MM.1S (cell line): ENCODE measurements at regions not wholly inside any gene's neighbourhood (a gene's known extent, or its start where the extent isn't known, plus 50 kb on each side); places are given as distances from the start of the nearest gene placed in this dataset.

Experiments
- DNase-seq: peaks from one replicate; pipeline ENCODE4 v3.0.0-alpha.2; 2015
- H2AFZ ChIP-seq: fragments of 300-600 bp; sonication (generic); 2 replicates; pipeline ENCODE4 v1.6.0; 2016; ENCODE audit warnings: antibody characterized with exemption, low read length
- H3F3A ChIP-seq: fragments of 300-600 bp; sonication (generic); 2 replicates; pipeline ENCODE4 v1.6.1; 2016; ENCODE audit warnings: mild to moderate bottlenecking, antibody characterized with exemption, low read length, moderate library complexity, mixed read lengths; ENCODE audit not compliant: insufficient read depth
- H3K27ac ChIP-seq: fragments of 300-600 bp; sonication (generic); 2 replicates; pipeline ENCODE4 v1.5.1; 2016; ENCODE audit warnings: mild to moderate bottlenecking, low read length
- H3K27me3 ChIP-seq: fragments of 300-600 bp; sonication (generic); replicated peaks from 2 replicates; pipeline ENCODE4 v1.6.0; 2016; ENCODE audit warnings: low read length; ENCODE audit not compliant: insufficient read depth
- H3K36me3 ChIP-seq: fragments of 300-600 bp; sonication (generic); replicated peaks from 2 replicates; pipeline ENCODE4 v1.6.1; 2016; ENCODE audit warnings: mild to moderate bottlenecking, low read length, mixed read lengths; ENCODE audit not compliant: insufficient read depth
- H3K4me1 ChIP-seq: fragments of 300-600 bp; sonication (generic); 2 replicates; pipeline ENCODE4 v1.6.1; 2016; ENCODE audit warnings: low read length, mixed read lengths
- H3K4me2 ChIP-seq: fragments of 300-600 bp; sonication (generic); 2 replicates; pipeline ENCODE4 v1.6.0; 2016; ENCODE audit warnings: low read depth, low read length
- H3K4me3 ChIP-seq: fragments of 300-600 bp; sonication (generic); 2 replicates; pipeline ENCODE4 v1.5.1; 2016; ENCODE audit warnings: low read length, mixed read lengths
- H3K79me2 ChIP-seq: fragments of 300-600 bp; sonication (generic); 2 replicates; pipeline ENCODE4 v1.6.1; 2016; ENCODE audit warnings: mixed run types, low read length, mixed read lengths
- H3K9ac ChIP-seq: fragments of 300-600 bp; sonication (generic); 2 replicates; pipeline ENCODE4 v1.6.1; 2016; ENCODE audit warnings: low read length, mixed read lengths
- H3K9me2 ChIP-seq: fragments of 300-600 bp; sonication (generic); replicated peaks from 2 replicates; pipeline ENCODE4 v1.6.1; 2016; ENCODE audit warnings: mild to moderate bottlenecking, low read length, mixed read lengths; ENCODE audit not compliant: insufficient read depth
- H3K9me3 ChIP-seq: fragments of 300-600 bp; sonication (generic); replicated peaks from 2 replicates; pipeline ENCODE4 v1.6.1; 2016; ENCODE audit warnings: mild to moderate bottlenecking, low read length, mixed read lengths; ENCODE audit not compliant: insufficient read depth
- H4K20me1 ChIP-seq: fragments of 300-600 bp; sonication (generic); 2 replicates; pipeline ENCODE4 v1.6.1; 2016; ENCODE audit warnings: mild to moderate bottlenecking, low read length, moderate library complexity, mixed read lengths; ENCODE audit not compliant: insufficient read depth
- CTCF ChIP-seq: fragments of 300-600 bp; sonication (generic); IDR thresholded peaks from 2 replicates; pipeline ENCODE4 v1.5.1; 2016; ENCODE audit warnings: antibody characterized with exemption, low read length, mixed read lengths
- EZH2 ChIP-seq: fragments of 300-600 bp; sonication (generic); optimal IDR thresholded peaks from 2 replicates; pipeline ENCODE3; 2017; ENCODE audit warnings: low read depth, mild to moderate bottlenecking, antibody characterized with exemption, low read length, mixed read lengths
- EZH2phosphoT487 ChIP-seq: fragments of 300-600 bp; sonication (generic); IDR thresholded peaks from 2 replicates; pipeline ENCODE4 v1.6.1; 2018; ENCODE audit warnings: antibody characterized with exemption, low read length

GRCh38 chr2:172249334-172249733, 146.6 kb upstream of the DLX2 start:
- no peak for DNase-seq
- no peak overlapping the region for H3K27ac ChIP-seq
- H3K27me3 ChIP-seq = no peaks in the 10 kb centered on the region
- TF ChIP-seq EZH2 (no peak), EZH2phosphoT487 (no peak), CTCF (no peak)
- no peaks in the 10 kb centered on the region for H3K36me3 ChIP-seq
- no peaks in the 10 kb centered on the region for H3K9me3 ChIP-seq
- H3K79me2 ChIP-seq = no peaks in the 10 kb centered on the region
- H4K20me1 ChIP-seq = no peaks in the 10 kb centered on the region
- H2AFZ ChIP-seq = no peak overlapping the region
- H3K4me3 ChIP-seq = no peak overlapping the region
- no peak overlapping the region for H3K4me2 ChIP-seq
- no peak overlapping the region for H3K9ac ChIP-seq
- no peaks in the 10 kb centered on the region for H3K4me1 ChIP-seq
- no peaks in the 10 kb centered on the region for H3F3A ChIP-seq
- H3K9me2 ChIP-seq = no peaks in the 10 kb centered on the region

- Histone ChIP-seq H3K4me1 (no peaks in the 10 kb centered on the region), H3K9me3 (no peaks in the 10 kb centered on the region), H3F3A (no peaks in the 10 kb centered on the region), H2AFZ (no peak overlapping the region), H3K9me2 (no peaks in the 10 kb centered on the region), H3K9ac (no peak overlapping the region), H3K27me3 (no peaks in the 10 kb centered on the region), H4K20me1 (no peaks in the 10 kb centered on the region), H3K36me3 (no peaks in the 10 kb centered on the region), H3K27ac (no peak overlapping the region), H3K4me2 (no peak overlapping the region), H3K79me2 (no peaks in the 10 kb centered on the region), H3K4me3 (no peak overlapping the region)
- DNase-seq = no peak
- TF ChIP-seq EZH2phosphoT487 (no peak), CTCF (no peak), EZH2 (no peak)
Observed at GRCh38 chr2:172249986-172250385, 147.3 kb upstream of the DLX2 start.

- DNase-seq = no peak
- Histone ChIP-seq H3K27ac (no peak overlapping the region), H3K4me3 (no peak overlapping the region)
Observed at GRCh38 chr2:172251231-172251630, 148.5 kb upstream of the DLX2 start.

More at GRCh38 chr2:172251231-172251630, 148.5 kb upstream of the DLX2 start:
- no peaks in the 10 kb centered on the region for H3K9me3 ChIP-seq
- no peak overlapping the region for H2AFZ ChIP-seq
- H3K36me3 ChIP-seq = no peaks in the 10 kb centered on the region
- no peaks in the 10 kb centered on the region for H4K20me1 ChIP-seq
- no peaks in the 10 kb centered on the region for H3K27me3 ChIP-seq
- H3F3A ChIP-seq = no peaks in the 10 kb centered on the region
- no peak overlapping the region for H3K4me2 ChIP-seq
- no peaks in the 10 kb centered on the region for H3K79me2 ChIP-seq
- TF ChIP-seq EZH2phosphoT487 = no peak
- no peak for TF ChIP-seq CTCF
- no peak for TF ChIP-seq EZH2
- no peaks in the 10 kb centered on the region for H3K9me2 ChIP-seq
- no peak overlapping the region for H3K9ac ChIP-seq
- no peaks in the 10 kb centered on the region for H3K4me1 ChIP-seq
